Right lobe of liver (tissue), 6 donors: ENCODE measurements at regions not wholly inside any gene's neighbourhood (a gene's known extent, or its start where the extent isn't known, plus 50 kb on each side); places are given as distances from the start of the nearest gene placed in this dataset.

ENCODE experiments used
- ATAC-seq, 4 donors: fragments of 200-7000 bp; cut with Tn5 transposase; one replicate each; pipeline ENCODE4 v1.9.1; 2020; ENCODE audit warnings: mild to moderate bottlenecking in 4 of 4, moderate library complexity in 4 of 4
- DNase-seq, 3 donors: peaks; one replicate each; pipeline ENCODE4 v3.0.0-alpha.2; 2020
- H3K27ac ChIP-seq, 3 donors: fragments of 200-600 bp; one replicate each; pipeline ENCODE4 v1.8.0; 2022
- H3K27me3 ChIP-seq, 2 donors: fragments of 200-600 bp; one replicate each; pipeline ENCODE4 v1.8.0; 2022
- H3K36me3 ChIP-seq, 4 donors: fragments of 200-600 bp; sonication (generic) in 1 of 4; one replicate each; pipeline versions ENCODE4 v1.5.1 to v1.8.0; 2017 to 2022; ENCODE audit warnings: control low read depth in 1 of 4
- H3K4me1 ChIP-seq, 4 donors: fragments of 200-600 bp; sonication (generic) in 1 of 4; one replicate each; pipeline versions ENCODE4 v1.5.1 to v1.8.0; 2017 to 2022; ENCODE audit warnings: control low read depth in 1 of 4
- H3K4me3 ChIP-seq, 3 donors: fragments of 200-600 bp; one replicate each; pipeline ENCODE4 v1.8.0; 2022
- H3K9me3 ChIP-seq, 4 donors: fragments of 200-600 bp; sonication (generic) in 1 of 4; one replicate each; pipeline versions ENCODE4 v1.5.1 to v1.8.0; 2017 to 2022; ENCODE audit warnings: control low read depth in 1 of 4
- CTCF ChIP-seq, 4 donors: fragments of 200-600 bp in 3 of 4; fragments of 450-650 bp in 1 of 4; IDR thresholded peaks; one replicate each; pipeline versions ENCODE4 v1.5.1 to v1.8.0; 2016 to 2022; ENCODE audit warnings: antibody characterized with exemption in 4 of 4, mild to moderate bottlenecking in 2 of 4
- POLR2A ChIP-seq: fragments of 450-650 bp; IDR thresholded peaks from one replicate; pipeline ENCODE4 v1.6.1; 2017; ENCODE audit warnings: antibody characterized with exemption, mild to moderate bottlenecking
- WGBS: methylation state at CpG from one replicate; pipeline ENCODE4 v1.1.6; 2018; ENCODE audit warnings: low coverage, low lambda C conversion rate; ENCODE audit not compliant: insufficient coverage; ENCODE audit errors: missing lambda C conversion rate; 5-methylcytosine and 5-hydroxymethylcytosine counted together
- intact Hi-C, 2 donors: fragments of 100-400 bp; cut with DNase I; formaldehyde crosslinking; loops; one replicate each; pipeline versions ENCODE4 v1.11.2 to v1.14.1; 2022
- donor health status: DM: no; HTN: yes; CAD: no.
- donor health status: DM: no; HTN: no; CAD: no.
- donor health status: DM: no; HTN: no; CAD: no.
- donor health status: DM: no; HTN: yes; CAD: no.
- donor health status: DM: no; HTN: yes; CAD: no.

DNA sequence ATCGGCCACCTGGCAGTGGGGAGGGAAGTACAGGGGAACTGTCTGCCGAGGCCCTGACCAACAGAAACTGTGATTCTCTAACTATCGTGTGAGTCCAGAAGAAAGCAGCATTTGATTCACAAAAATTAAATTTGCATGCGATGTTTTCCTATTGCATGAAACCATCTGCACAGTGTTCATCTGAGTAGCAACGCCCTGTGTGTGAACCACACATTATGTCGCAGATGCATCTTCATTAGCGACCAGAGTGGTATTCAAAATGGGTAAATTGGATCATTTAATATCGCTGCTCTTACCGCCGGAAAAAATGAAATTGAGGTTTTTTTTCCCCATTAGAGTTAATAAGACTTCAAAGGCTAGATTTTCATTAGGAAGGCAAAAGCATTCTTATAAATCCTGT lies 260.6 kb downstream of the ABCC12 start:
- Histone ChIP-seq H3K27me3 (no peaks in the 10 kb centered on the region), H3K4me1 (no peaks in the 10 kb centered on the region), H3K27ac (no peak overlapping the region), H3K36me3 (no peaks in the 10 kb centered on the region), H3K9me3 (no peaks in the 10 kb centered on the region), H3K4me3 (no peak overlapping the region)
- ATAC-seq (no peak), DNase-seq (no peak)
- TF ChIP-seq CTCF (IDR thresholded peaks at IDR 0.05) (no peak), POLR2A (no peak)
- intact Hi-C loops = no loop called here
- WGBS = 67% methylated on average over 8 of the region's 10 CpGs

DNA sequence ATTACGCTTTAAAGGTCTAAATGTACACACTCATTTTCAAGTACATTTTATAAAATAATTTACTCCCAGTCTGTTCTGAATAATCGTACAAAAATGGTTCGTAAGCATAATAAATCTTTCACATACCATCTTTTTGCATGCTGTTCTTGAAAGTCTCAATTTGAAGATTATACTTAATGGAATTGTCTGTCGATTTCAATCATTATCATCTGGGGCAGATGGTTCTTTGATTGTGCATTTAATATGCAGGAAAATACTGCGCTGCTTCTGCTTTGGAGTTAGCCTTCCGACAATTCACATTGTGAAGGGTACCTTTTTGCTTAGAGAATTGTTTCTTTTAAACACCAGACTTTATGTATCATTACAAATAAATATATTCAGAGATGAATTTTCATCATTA lies 262.8 kb downstream of the ABCC12 start:
- Histone ChIP-seq H3K9me3 (no peaks in the 10 kb centered on the region), H3K27me3 (no peaks in the 10 kb centered on the region), H3K4me1 (no peaks in the 10 kb centered on the region), H3K4me3 (no peak overlapping the region), H3K27ac (no peak overlapping the region), H3K36me3 (no peaks in the 10 kb centered on the region)
- intact Hi-C loops = no loop called here
- DNase-seq (no peak), ATAC-seq (no peak)
- no peak for TF ChIP-seq CTCF (IDR thresholded peaks at IDR 0.05)
- TF ChIP-seq POLR2A = no peak
- 71% methylated on average over 6 of the region's 6 CpGs for WGBS

- ATAC-seq (no peak), DNase-seq (no peak)
- peaks cover 0 to 5% of the 10 kb centered on the region in 2 donors for H3K27me3 ChIP-seq
- H3K9me3 ChIP-seq = no peaks in the 10 kb centered on the region
- no peaks in the 10 kb centered on the region for H3K4me1 ChIP-seq
- 38% methylated on average over 6 of the region's 6 CpGs for WGBS
- TF ChIP-seq CTCF (IDR thresholded peaks at IDR 0.05) = no peak
- no peak for TF ChIP-seq POLR2A
- no peaks in the 10 kb centered on the region for H3K36me3 ChIP-seq
- intact Hi-C loops = no loop called here
- no peak overlapping the region for H3K27ac ChIP-seq
- H3K4me3 ChIP-seq = no peak overlapping the region
These were observed 267.1 kb downstream of the ABCC12 start for GRCh38 chr16:47888734-47889133.

- Histone ChIP-seq H3K36me3 (no peaks in the 10 kb centered on the region), H3K9me3 (no peaks in the 10 kb centered on the region), H3K4me1 (no peaks in the 10 kb centered on the region), H3K27me3 (peaks cover 0 to 5% of the 10 kb centered on the region in 2 donors), H3K4me3 (no peak overlapping the region), H3K27ac (no peak overlapping the region)
- DNase-seq = no peak
- no peak for ATAC-seq
- intact Hi-C loops = no loop called here
- no peak for TF ChIP-seq CTCF (IDR thresholded peaks at IDR 0.05)
- no peak for TF ChIP-seq POLR2A
- 0% methylated on average over 3 of the region's 3 CpGs for WGBS
These were observed 267.7 kb downstream of the ABCC12 start for GRCh38 chr16:47888142-47888541.

GRCh38 chr16:47887496-47887895 lies 268.3 kb downstream of the ABCC12 start:
- 22% methylated on average over 5 of the region's 5 CpGs for WGBS
- Histone ChIP-seq H3K27me3 (peaks cover 0 to 5% of the 10 kb centered on the region in 2 donors), H3K36me3 (no peaks in the 10 kb centered on the region), H3K4me1 (no peaks in the 10 kb centered on the region), H3K4me3 (no peak overlapping the region), H3K9me3 (no peaks in the 10 kb centered on the region), H3K27ac (no peak overlapping the region)
- ATAC-seq (no peak), DNase-seq (no peak)
- intact Hi-C loops = no loop called here
- no peak for TF ChIP-seq CTCF (IDR thresholded peaks at IDR 0.05)
